PC-3 (cell line): ENCODE measurements at regions not wholly inside any gene's neighbourhood (a gene's known extent, or its start where the extent isn't known, plus 50 kb on each side); places are given as distances from the start of the nearest gene placed in this dataset.

Source experiments
- ATAC-seq: fragments of 200-7000 bp; cut with Tn5 transposase; 2 replicates; pipeline ENCODE4 v1.9.1; 2020; ENCODE audit warnings: mild to moderate bottlenecking, moderate library complexity
- BruUV-seq: library from RNA; stranded (reverse); fragments of 400-500 nt; replicated peaks from 2 replicates; lab custom pipeline; 2021; lab: Mats Ljungman, UMichigan
- CTCF ChIA-PET: fragments of 300-600 bp; sonication (Branson Sonifier 250); formaldehyde crosslinking; loops from one replicate; lab custom pipeline; 2022; ENCODE audit warnings: antibody characterized with exemption; lab: Charles Lee
- POLR2A ChIA-PET: fragments of 300-600 bp; sonication (Branson Sonifier 250); formaldehyde crosslinking; loops from one replicate; lab custom pipeline; 2022; ENCODE audit warnings: antibody characterized with exemption; ENCODE audit not compliant: unreplicated experiment; lab: Charles Lee
- DNase-seq: peaks from one replicate; pipeline ENCODE4 v3.0.0-alpha.2; 2015
- H2AFZ ChIP-seq: fragments of 300-600 bp; sonication (generic); 2 replicates; pipeline ENCODE4 v1.6.0; 2016; ENCODE audit warnings: antibody characterized with exemption, low read length
- H3F3A ChIP-seq: fragments of 300-600 bp; sonication (generic); one replicate; pipeline ENCODE4 v1.6.0; 2017; ENCODE audit warnings: antibody characterized with exemption, low read length, control low read depth, mild to moderate bottlenecking; ENCODE audit not compliant: unreplicated experiment
- H3K27ac ChIP-seq: fragments of 300-600 bp; sonication (generic); 2 replicates; pipeline ENCODE4 v1.5.1; 2016; ENCODE audit warnings: mild to moderate bottlenecking, low read length
- H3K27me3 ChIP-seq: fragments of 300-600 bp; sonication (generic); 2 replicates; pipeline ENCODE4 v1.6.1; 2016; ENCODE audit warnings: low read length, mixed read lengths
- H3K36me3 ChIP-seq: fragments of 300-600 bp; sonication (generic); 2 replicates; pipeline ENCODE4 v1.6.1; 2016; ENCODE audit warnings: low read depth, mixed run types, low read length, mixed read lengths
- H3K4me1 ChIP-seq: fragments of 300-600 bp; sonication (generic); 2 replicates; pipeline ENCODE4 v1.5.1; 2016; ENCODE audit warnings: low read length; ENCODE audit not compliant: insufficient read depth
- H3K4me2 ChIP-seq: fragments of 300-600 bp; sonication (generic); 2 replicates; pipeline ENCODE4 v1.6.0; 2016; ENCODE audit warnings: low read length
- H3K4me3 ChIP-seq: fragments of 300-600 bp; sonication (generic); 2 replicates; pipeline ENCODE4 v1.5.1; 2016; ENCODE audit warnings: mild to moderate bottlenecking, low read length, mixed read lengths
- H3K79me2 ChIP-seq: fragments of 300-600 bp; sonication (generic); 2 replicates; pipeline ENCODE4 v1.6.1; 2017; ENCODE audit warnings: low read length, mixed read lengths
- H3K9ac ChIP-seq: fragments of 300-600 bp; sonication (generic); 2 replicates; pipeline ENCODE4 v1.6.0; 2016; ENCODE audit warnings: mild to moderate bottlenecking, low read length
- H3K9me2 ChIP-seq: fragments of 300-600 bp; sonication (generic); replicated peaks from 2 replicates; pipeline ENCODE4 v1.6.1; 2016; ENCODE audit warnings: mixed run types, low read length, mixed read lengths
- H3K9me3 ChIP-seq: fragments of 300-600 bp; sonication (generic); 2 replicates; pipeline ENCODE4 v1.6.1; 2016; ENCODE audit warnings: low read length, mixed read lengths
- H4K20me1 ChIP-seq: fragments of 300-600 bp; sonication (generic); 2 replicates; pipeline ENCODE4 v1.6.1; 2016; ENCODE audit warnings: low read length, mixed read lengths
- EZH2 ChIP-seq: fragments of 300-600 bp; sonication (generic); IDR thresholded peaks from one replicate; pipeline ENCODE4 v1.6.1; 2017; ENCODE audit warnings: antibody characterized with exemption, mild to moderate bottlenecking, low read length; ENCODE audit not compliant: unreplicated experiment
- EZH2phosphoT487 ChIP-seq: fragments of 300-600 bp; sonication (generic); IDR thresholded peaks from 2 replicates; pipeline ENCODE4 v1.6.1; 2018; ENCODE audit warnings: mild to moderate bottlenecking, antibody characterized with exemption, low read length, borderline replicate concordance
- intact Hi-C: fragments of 100-400 bp; cut with micrococcal nuclease; formaldehyde crosslinking; loops from 2 replicates; pipeline ENCODE4 v1.9.0; 2023
- TF ChIP-seq, protein P1 (sequence below): fragments of 300-600 bp; sonication (generic); conservative IDR thresholded peaks from 2 replicates; pipeline ENCODE4 v1.5.1; 2017; ENCODE audit warnings: antibody characterized with exemption, low read depth, mild to moderate bottlenecking, low read length

DNA sequence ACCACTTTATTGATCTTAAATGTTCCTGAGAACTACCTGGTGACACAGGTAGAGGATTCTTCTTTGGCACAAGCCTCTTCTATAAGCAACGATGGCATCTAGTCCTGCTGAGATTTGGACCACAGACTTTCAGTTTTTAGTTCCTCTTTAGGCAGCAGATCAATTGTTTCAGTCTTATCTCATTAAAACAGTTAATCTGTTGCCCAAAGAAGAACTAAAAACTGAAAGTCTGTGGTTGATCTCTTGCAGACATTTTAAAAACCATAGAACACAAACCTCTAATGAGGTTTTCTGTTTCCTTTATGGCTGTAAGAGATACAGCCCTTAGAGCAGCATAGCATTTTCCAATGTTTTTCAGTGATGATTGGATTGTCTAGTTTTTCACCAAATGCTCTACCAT is 480.9 kb downstream of the MTRR start:
- H2AFZ ChIP-seq = no peak overlapping the region
- no peak for ATAC-seq
- no peak overlapping the region for H3K4me3 ChIP-seq
- H3F3A ChIP-seq = no peaks in the 10 kb centered on the region
- H3K9ac ChIP-seq = no peak overlapping the region
- no peaks in the 10 kb centered on the region for H3K36me3 ChIP-seq
- TF ChIP-seq, protein P1, sequence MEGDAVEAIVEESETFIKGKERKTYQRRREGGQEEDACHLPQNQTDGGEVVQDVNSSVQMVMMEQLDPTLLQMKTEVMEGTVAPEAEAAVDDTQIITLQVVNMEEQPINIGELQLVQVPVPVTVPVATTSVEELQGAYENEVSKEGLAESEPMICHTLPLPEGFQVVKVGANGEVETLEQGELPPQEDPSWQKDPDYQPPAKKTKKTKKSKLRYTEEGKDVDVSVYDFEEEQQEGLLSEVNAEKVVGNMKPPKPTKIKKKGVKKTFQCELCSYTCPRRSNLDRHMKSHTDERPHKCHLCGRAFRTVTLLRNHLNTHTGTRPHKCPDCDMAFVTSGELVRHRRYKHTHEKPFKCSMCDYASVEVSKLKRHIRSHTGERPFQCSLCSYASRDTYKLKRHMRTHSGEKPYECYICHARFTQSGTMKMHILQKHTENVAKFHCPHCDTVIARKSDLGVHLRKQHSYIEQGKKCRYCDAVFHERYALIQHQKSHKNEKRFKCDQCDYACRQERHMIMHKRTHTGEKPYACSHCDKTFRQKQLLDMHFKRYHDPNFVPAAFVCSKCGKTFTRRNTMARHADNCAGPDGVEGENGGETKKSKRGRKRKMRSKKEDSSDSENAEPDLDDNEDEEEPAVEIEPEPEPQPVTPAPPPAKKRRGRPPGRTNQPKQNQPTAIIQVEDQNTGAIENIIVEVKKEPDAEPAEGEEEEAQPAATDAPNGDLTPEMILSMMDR = no peak
- TF ChIP-seq EZH2 (no peak), EZH2phosphoT487 (no peak)
- no peak for DNase-seq
- ChIA-PET POLR2A (no interaction called here), CTCF (no interaction called here)
- no peak overlapping the region for H3K27ac ChIP-seq
- H3K9me3 ChIP-seq = 0 out of 2 replicates have a peak, but pooled peaks cover 3% of the 10 kb centered on the region
- intact Hi-C loops = loop anchor here (10.0 kb wide), 1 partner anchor 115 kb away; no protein-coding TSS in a partner anchor
- no peaks in the 10 kb centered on the region for H3K27me3 ChIP-seq
- H3K4me1 ChIP-seq = no peaks in the 10 kb centered on the region
- no peaks in the 10 kb centered on the region for H3K9me2 ChIP-seq
- H4K20me1 ChIP-seq = no peaks in the 10 kb centered on the region
- no TSS peak for BruUV-seq
- no peak overlapping the region for H3K4me2 ChIP-seq
- no peaks in the 10 kb centered on the region for H3K79me2 ChIP-seq

DNA sequence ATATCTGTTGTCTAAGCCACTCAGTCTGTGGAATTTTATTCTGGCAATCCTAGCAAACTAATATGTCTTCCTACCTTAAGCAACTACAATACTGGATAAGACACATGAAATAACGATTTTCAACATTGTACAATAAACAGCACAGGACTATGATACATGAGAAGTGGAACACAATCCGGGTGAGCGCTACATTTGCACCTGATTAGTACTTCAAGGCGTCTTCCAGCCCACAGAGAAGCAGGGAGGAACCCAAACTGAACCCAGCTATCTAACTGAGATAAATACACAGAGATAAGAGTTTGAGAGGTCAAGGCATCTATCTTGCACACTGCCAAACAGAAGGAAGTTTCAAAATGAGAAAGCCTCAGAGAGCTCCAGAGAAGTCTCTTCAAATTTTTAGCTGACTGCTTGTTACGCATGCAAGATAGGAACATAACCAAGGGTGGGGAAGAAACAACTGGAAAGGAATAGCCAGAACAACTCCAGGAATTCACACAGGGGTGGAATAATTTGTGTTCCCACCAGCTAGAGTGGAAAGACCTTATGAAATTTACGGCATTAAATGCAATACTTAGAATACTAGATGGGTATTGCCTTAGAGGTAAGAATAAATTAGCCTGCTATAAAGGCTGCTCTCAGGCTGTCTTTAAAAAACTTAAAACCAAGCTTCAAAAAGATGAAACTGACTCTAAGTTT is 481.8 kb downstream of the MTRR start:
- DNase-seq = no peak
- Histone ChIP-seq H3K79me2 (no peaks in the 10 kb centered on the region), H3K9me3 (0 out of 2 replicates have a peak, but pooled peaks cover 3% of the 10 kb centered on the region), H2AFZ (no peak overlapping the region), H3K4me1 (no peaks in the 10 kb centered on the region), H4K20me1 (no peaks in the 10 kb centered on the region), H3K4me3 (no peak overlapping the region), H3K27ac (no peak overlapping the region), H3K9ac (no peak overlapping the region), H3K27me3 (no peaks in the 10 kb centered on the region), H3K36me3 (no peaks in the 10 kb centered on the region), H3K9me2 (no peaks in the 10 kb centered on the region), H3K4me2 (no peak overlapping the region), H3F3A (no peaks in the 10 kb centered on the region)
- intact Hi-C loops = no loop called here
- TF ChIP-seq EZH2 = no peak
- no peak for TF ChIP-seq EZH2phosphoT487
- TF ChIP-seq, protein P1 = no peak
- ChIA-PET CTCF (no interaction called here), POLR2A (no interaction called here)
- no TSS peak for BruUV-seq
- ATAC-seq = no peak

DNA sequence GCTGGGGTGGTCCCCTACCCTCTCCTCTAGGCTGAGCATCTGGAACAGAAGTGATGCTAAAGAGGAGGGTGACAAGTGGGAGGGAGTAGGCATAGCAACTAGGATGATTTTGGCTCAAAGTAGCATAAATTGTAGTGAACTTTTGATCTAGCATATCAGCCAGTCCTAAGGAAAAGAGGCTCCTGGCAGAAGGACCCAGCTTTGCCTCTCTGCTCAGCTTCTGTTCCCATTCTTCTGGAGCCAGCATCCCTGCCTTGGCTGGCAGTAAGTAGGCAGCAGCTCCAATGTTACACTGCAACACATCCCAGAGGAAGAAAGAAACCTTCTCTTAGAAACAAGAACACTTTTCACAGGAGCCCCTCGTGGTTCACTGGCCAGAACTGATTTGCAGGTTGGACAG is 487.0 kb downstream of the MTRR start:
- CTCF ChIA-PET = no interaction called here
- Histone ChIP-seq H3K9me2 (no peaks in the 10 kb centered on the region), H3K9me3 (0 out of 2 replicates have a peak, but pooled peaks cover 3% of the 10 kb centered on the region), H3F3A (no peaks in the 10 kb centered on the region), H3K79me2 (no peaks in the 10 kb centered on the region), H3K36me3 (no peaks in the 10 kb centered on the region), H3K27me3 (no peaks in the 10 kb centered on the region), H3K9ac (no peak overlapping the region), H3K4me3 (no peak overlapping the region), H3K27ac (no peak overlapping the region), H4K20me1 (no peaks in the 10 kb centered on the region), H3K4me1 (no peaks in the 10 kb centered on the region), H2AFZ (no peak overlapping the region), H3K4me2 (no peak overlapping the region)
- no peak for ATAC-seq
- intact Hi-C loops = no loop called here
- TF ChIP-seq, protein P1 = no peak
- TF ChIP-seq EZH2phosphoT487 (no peak), EZH2 (no peak)
- no peak for DNase-seq
- BruUV-seq = no TSS peak
- POLR2A ChIA-PET = no interaction called here
